GM19239 (cell line): ENCODE measurements at regions not wholly inside any gene's neighbourhood (a gene's known extent, or its start where the extent isn't known, plus 50 kb on each side); places are given as distances from the start of the nearest gene placed in this dataset.
"Not testable (repeated sequence)": the region's sequence is repeated elsewhere in the genome, so short reads cannot be mapped to it uniquely, and the experiment has no call there.

ENCODE experiments used
- DNase-seq: peaks from one replicate; pipeline ENCODE4 v3.0.0; 2011; ENCODE audit warnings: low spot score; ENCODE audit not compliant: insufficient read length
- FAIRE-seq: peaks from 2 replicates; lab custom pipeline; 2011; peaks lifted over from hg19 to GRCh38; lab: Jason Lieb, UNC

DNA sequence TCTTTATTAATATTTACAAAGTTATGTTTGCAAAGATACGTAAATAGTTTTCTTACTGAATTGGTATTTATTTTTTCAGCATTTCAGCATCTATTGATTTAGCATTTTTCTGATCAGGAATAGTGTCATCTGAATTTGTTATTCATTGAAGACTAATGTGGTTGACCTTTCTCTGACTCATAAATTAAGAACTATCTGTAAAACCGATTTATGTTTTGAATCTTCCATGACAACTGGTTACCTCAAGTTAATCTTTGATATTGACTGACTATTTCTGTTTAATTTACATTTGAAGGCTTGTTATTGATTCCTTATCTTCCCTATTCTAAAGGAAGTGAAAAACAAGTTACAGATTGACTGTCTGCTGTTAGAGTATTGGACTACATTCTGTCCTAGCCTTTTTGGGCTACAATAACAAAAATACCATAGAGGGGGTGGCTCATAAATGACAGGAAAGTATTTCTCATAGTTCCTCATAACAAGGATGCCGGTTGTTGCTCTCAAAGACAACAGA is 1131.4 kb downstream of the PLA2G4A start:
- DNase-seq (no peak), FAIRE-seq (no peak)

DNA sequence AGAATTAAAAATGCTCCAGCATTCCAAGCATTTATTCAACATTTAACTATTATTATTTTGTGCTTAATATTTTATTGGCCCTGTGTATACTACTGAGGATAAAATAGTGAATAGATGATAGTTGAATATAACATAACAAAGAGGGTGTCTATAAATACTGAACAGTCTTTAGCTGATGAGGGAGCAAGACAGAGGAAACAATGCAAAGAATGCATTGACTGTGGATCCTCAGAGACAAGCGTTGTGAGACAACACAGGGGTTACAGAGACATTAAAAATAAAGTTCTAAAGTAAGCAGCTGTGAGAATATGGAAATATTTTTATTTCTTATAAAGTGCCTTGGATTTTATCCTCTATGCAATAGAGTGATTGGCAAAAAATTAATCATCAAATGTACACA is 1133.1 kb downstream of the PLA2G4A start:
- DNase-seq = no peak
- no peak for FAIRE-seq

DNA sequence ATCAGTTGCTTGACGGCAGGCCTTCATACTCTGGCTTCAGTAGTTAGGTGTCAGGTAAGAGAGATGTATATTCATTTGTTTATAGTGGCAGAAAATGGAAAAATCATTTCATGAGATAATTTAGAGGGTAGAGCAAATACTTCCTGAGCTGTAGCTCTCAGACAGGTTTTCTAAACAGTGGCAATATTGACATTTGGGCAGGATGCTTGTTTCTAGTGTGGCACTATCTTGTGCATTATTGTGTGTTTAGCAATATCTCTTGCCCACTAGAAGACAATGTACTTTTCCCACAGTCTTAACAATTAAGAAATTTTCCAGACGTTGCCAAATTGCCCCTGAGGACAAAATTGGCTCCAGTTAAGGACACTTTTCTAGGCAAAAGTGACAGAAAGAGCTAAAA is 1143.1 kb downstream of the PLA2G4A start:
- FAIRE-seq (no peak), DNase-seq (no peak)

DNA sequence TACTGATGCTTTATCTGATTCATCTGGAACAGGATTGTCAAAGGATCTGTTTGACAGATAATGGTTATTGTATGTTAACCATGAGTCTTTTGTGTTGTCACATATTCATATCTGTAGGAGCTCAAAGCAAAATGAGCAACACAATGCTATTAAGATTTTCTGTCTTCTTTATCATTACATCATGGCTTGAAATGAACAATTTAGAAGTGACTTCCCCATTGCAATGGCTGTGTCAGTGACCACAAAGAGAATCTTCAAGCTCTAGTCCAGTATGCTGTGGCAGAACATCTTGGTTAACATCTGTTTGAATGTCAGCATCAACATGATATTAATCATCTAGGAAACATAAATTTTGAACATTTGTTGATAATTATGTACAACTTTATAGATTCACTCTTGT is 1148.5 kb downstream of the PLA2G4A start:
- DNase-seq (no peak), FAIRE-seq (no peak)

DNA sequence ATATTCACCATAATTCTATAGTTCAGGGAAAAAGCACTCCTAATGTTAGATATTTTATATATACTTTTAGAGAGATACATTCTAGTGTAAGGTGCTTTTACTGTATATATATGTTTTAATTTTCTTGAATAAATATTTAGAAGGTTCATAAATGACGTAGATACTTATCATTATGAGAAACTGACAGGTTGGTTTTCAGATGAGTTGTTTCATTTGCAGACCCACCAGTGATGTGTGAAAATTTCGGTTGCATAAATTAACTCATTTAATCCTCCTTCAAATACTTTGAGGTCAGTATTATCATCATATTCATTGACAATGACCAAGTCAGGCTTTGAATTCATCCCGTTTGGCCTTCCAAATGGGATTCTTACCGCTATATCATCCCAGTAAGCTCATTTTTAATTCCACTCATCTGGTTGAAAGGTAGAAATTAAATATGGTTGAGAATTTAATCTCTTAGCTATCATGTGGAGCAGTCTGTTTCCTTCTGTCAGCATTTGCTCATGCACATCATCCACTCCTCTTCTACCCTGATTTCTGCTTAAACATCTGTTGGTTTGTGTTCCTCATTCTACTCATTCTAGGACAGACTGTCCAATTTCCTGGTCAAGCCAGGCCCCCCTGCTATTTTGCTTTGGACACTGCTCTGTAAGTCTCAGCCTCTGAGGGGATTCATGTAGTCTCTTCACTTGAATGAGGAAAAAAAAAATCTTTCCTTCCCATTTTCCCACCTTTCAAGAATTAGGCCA is 1156.6 kb downstream of the PLA2G4A start:
- peak; percentile 79 for FAIRE-seq
- no peak for DNase-seq

DNA sequence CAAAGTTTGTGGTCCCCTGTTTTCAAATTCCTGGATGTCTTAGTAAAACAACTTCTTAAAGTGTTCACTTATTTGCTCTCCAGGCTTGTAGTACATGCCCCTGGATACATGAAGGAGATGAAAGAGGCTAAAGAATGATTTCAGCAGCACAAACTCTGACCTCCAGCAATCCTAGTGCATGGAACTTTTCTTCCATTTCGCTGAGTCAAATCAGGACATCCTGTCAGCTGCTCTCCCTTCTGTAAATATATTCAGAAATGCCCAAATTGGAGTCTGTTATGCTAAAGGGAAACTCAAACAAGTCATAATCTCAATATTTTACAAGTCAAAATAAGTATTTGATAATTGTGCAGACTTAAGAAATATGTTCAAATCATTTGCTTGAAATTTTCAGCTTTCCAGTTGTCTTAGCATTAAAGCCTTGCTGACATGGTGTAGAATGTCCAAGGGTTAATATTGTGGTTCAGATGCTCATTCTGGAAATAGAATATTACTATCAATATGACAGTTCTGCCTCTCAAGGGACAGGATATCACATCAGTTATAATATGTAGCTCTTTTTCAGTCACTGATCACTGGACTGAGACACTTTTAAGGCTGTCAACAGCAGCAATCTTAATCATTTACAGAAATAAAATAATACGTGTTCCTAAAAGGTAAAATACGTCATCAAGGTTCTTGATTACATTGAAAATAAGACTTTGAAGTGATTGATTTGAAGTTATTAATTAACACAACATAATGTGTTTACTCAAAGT is 1157.3 kb downstream of the PLA2G4A start:
- FAIRE-seq (peak; percentile 87), DNase-seq (no peak)

DNA sequence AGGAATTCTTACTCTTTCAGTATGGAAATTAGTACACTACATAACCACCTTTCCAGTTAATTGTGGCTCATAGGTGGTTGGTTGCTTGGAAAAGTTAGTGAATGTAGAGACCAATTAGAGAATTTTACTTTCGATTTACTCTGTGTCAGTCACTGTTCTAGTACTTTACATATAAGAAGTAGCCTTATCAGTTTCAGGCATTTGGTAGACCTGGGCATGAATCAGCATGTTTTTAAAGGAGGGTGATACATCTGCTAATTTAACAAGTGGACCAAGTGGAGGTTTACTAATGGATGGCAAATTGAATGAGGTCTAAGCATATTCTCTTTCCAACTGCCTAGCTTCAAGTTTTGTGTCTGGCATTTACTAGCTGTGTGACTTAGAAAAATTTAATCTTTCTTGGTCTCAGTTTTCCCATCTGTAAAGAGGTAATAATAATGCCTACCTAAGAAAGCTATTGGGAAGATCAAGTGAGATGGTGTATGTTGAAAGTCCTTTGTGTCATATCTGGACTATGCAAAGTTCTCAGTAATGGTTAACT is 1158.6 kb downstream of the PLA2G4A start:
- DNase-seq = no peak
- peak; percentile 78 for FAIRE-seq

DNA sequence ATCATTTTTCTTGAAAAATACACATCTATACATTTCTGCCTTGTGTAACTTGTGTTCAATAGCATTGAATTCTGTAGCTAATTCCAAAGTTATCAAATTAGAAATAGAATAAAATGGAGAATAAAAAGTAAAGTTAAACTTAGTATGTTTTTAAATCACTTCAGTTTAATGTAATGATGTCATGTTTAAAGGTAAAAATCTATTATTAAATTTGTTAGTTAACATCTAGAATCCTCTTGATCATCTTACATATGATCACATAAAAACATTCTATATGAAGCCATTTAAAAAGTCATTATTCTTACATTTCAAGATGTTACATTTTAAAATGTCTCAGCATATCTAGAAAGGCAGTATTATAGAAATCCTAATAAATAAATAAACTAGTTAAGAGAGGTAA is 1163.2 kb downstream of the PLA2G4A start:
- FAIRE-seq (no peak), DNase-seq (no peak)

DNA sequence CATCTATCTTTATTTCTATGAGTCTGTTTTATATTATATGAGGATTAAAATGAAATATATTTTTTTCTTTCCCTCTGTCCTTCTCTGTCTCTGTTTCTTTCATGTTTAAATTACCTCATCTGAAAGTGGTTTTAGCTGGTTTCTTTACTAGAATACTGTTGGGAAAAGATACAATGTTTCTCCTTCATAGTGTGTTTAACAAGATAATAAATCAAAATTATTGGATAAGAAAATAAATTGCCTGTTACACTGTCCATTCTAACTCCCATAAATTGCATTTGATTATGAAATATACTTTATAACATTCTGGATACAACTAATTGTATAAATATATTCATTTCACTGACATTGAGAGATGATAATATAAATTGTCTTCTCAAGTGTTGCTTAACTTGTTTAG is 1168.0 kb downstream of the PLA2G4A start:
- no peak for FAIRE-seq
- DNase-seq = no peak

DNA sequence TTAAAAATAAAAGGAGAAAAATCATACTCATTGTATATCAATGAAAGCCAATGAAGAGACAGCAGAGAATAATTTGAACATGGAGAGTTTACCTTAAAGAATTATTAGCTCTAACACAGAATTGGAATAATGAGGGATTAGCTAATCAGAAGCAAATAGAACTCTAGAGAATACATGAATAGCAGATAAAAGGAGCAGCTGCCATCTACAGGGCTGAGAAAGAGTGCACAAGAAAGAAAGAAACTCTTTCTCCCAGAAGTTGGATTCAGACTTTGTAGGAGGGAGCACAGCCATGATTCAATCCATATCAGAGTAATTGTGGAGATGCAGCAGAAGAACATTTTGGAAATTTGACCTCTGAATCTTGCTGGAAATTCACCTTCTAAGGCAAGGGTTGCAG is 1171.2 kb downstream of the PLA2G4A start:
- FAIRE-seq = no peak
- DNase-seq = no peak

DNA sequence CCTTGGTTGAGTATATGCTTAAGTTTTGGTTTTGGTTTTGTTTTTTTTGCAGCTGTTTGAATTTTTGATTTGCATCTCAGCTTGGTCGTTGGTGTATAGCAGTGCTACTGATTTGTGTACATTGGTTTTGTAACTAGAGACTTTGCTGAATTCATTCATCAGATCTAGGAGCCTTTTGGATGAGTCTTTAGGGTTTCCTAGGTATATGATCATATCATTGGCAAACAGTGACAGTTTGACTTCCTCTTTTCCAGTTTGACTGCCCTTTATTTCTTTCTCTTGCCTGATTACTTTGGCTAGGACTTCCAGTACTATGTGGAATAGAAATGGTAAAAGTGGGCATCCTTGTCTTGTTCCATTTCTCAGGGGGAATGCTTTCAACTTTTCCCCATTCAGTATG is 1174.9 kb downstream of the PLA2G4A start:
- FAIRE-seq, DNase-seq: not testable (repeated sequence)

DNA sequence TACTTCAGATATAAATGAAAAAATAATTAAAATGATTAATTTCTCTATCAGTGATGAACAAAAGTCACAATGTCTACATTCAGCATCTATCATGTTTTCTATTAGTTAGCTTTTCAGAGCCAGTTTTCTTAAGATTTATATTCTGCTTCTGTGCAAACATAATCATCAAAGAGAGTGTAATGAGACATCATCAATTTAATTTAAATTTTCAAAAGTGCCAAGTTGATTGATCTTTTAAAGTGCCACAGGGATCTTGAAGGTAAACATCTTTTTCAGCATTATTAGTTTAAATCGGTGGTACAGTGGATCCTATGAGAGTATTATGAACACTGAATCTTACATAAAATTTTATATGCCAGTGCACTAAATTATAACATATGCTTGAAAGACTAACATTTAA is 1176.1 kb downstream of the PLA2G4A start:
- DNase-seq (no peak), FAIRE-seq (no peak)

DNA sequence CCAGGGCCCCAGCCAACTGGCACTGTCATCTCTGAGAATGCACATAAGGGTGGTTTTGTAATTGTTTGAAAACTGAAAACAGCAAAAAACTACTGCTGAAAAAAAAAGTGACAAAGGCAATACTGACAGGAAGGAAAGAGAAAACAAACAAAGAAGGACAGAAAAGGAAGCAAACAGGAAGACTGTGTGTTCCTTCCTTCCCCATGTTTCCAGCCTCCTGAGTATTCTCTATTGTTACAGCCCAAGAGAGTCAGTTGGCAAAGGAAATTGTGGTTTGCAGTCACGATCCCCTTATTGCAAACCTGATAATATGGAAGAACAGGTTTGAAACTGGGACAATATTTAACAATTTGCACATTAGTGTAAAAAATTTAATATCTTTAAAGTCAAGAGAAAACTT is 1177.6 kb downstream of the PLA2G4A start:
- DNase-seq (no peak), FAIRE-seq (no peak)

DNA sequence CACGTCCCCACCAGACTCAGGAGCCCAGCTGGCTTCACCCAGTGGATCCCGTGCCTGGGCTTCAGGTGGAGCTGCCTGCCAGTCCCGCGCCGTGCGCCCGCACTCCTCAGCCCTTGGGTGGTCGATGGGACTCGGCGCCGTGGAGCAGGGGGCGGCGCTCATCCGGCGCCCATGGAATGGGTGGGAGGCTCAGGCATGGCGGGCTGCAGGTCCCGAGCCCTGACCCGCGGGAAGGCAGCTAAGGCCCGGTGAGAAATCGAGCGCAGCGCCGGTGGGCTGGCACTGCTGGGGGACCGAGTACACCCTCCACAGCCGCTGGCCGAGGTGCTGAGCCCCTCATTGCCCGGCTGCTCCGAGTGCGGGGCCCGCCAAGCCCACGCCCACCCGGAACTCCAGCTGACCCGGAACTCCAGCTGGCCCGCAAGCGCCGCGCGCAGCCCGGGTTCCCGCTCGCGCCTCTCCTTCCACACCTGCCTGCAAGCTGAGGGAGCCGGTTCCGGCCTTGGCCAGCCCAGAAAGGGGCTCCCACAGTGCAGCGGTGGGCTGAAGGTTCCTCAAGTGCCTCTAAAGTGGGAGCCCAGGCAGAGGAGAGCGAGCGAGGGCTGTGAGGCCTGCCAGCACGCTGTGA is 1184.6 kb downstream of the PLA2G4A start:
- not testable (repeated sequence) for DNase-seq, FAIRE-seq

DNA sequence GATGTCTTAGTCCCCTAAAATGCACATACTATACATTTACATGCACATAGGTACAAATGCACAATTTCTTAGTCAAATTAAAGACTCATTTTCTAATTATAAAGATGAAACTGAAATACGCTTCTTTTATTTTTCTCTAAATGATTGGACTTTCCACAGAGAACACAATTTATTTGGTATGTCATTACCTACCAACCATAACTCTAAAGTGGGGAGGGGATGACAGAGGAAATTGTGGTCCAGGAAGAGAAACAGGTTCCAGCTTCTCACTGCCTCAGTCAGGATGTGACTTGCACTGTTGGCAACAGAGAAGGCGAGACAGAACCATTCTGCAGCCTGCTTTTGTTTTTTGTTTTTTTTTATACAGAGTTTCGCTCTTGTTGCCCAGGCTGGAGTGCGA is 1189.2 kb downstream of the PLA2G4A start:
- no peak for FAIRE-seq
- no peak for DNase-seq

DNA sequence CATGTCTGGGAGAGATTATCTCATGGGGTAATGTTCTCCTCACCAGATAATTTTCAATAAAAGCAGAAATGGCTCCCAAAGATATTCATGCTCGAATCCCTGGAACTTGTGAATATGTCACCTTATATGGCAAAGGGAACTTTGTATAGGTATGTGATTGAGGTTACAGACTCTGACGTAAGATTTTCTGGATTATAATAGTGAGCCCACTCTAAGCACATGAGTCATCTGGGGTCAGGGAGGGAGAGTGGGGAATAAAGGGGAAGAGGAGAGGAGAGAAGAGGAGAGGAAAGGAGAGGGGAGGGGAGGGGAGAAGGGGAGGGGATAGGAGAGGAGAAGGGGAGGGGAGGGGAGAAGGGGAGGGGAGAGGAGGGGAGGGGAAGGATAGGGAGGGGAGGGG is 1193.9 kb downstream of the PLA2G4A start:
- DNase-seq (no peak), FAIRE-seq (no peak)

DNA sequence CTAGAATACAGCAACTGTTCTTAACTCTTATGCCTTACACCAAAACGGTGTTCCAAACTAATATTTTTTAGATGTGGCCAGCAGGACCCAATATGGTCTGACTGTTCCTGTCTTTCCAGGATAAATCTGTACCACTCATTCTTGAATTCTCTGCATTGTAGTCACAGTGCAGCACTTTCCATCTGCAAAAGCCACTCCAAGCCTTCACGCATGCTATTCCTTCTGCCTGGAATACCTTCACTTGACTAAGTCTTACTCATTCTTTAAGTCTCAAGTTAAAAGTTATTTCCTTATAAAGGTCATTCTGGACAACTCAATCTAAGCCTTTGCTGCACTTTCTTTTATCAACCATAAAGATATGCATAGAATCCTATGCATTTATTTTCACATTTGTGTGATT is 1194.5 kb downstream of the PLA2G4A start:
- FAIRE-seq (no peak), DNase-seq (no peak)

DNA sequence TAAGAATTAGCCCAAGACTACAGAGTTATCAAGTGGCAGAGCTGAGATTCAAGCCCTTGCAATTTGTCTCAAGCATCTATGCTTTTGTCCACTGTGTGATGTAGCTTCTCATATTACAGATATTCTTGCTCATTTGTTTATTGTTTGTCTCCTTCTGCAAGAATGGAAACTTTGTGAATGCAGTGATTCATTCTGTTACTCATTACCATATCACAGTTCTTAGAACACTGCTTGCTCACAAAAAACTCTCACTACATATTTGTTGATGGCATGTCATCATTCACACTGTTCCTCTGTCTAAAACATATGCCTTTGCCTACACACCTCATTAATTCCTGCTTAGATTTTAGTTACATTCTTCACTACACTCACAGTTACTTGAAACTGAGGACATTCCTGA is 1198.9 kb downstream of the PLA2G4A start:
- no peak for DNase-seq

DNA sequence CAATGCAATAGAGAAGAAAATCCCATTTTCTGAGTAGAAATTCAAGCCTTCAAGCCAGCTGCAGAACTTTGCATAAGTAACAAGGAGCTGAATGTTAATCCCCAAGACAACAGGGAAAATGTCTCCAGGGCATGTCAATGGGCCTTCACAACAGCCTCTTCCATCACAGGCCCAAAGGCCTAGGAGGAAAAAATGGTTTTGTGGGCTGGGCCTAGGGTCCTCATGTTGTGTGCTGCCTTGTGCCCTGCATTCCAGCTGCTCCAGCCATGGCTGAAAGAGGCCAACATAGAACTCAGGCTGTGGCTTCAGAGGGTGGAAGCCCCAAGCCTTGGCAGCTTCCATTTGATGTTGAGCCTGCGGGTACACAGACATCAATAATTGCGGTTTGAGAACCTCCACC is 1208.8 kb downstream of the PLA2G4A start:
- FAIRE-seq, DNase-seq: not testable (repeated sequence)

More for the DNA sequence above, 1198.9 kb downstream of the PLA2G4A start:
- no peak for FAIRE-seq

DNA sequence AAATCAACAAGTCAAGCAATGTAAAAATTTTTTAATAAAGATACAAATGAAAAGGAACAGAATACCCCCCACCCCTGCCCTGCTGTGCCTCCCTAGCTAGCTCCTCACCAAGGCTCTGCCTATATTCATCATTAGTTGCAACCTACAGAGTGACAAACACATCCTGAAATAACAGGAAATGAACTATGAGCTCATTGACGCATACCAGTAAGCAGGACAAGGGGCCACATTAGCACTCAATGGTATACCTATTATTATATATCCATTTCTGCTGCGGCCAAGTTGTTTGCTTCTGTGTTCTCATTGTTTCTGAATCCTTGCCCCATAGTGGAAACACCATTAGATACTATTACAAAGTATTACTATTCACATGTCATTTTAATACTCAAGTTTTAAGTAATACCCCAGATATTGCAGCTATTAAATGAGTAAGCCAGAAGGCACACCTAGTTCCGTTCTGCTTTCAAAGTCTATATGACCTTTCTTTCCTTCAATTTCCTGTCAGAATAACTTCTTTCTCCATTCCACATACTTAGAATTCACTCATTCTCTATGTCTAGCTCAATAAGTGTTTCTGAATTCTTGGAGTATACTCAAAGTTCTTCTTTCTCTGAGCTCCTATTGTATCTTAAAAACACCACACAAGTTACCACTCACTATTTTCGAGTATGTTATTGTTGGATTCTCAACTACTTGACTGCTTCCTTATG is 1214.9 kb downstream of the PLA2G4A start:
- FAIRE-seq = no peak
- DNase-seq = no peak
